ENCODE measurements at regions not wholly inside any gene's neighbourhood (a gene's known extent, or its start where the extent isn't known, plus 50 kb on each side); places are given as distances from the start of the nearest gene placed in this dataset.

DNA sequence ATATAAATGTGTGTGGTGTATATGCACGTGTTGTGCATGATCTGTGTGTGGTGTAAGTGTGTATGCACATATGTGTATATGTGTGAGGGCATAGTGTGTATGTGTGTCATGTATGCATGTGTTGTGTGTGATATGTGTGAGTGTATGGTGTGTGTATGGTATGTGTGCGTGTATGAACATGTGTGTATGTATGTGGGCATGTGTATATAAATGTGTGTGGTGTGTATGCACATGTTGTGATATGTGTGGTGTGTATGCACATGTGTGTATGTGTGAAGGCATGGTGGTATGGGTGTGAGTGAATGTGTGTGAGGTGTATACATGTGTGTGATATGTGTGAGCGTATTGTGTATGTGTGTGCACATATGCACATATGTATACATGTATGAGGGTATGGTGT lies 198.7 kb downstream of the RBFOX3 start:
- ATAC-seq (ENCODE audit: low FRiP score): no peak
- DNase-seq (ENCODE audit: low spot score): no peak
- TF ChIP-seq, protein P1, sequence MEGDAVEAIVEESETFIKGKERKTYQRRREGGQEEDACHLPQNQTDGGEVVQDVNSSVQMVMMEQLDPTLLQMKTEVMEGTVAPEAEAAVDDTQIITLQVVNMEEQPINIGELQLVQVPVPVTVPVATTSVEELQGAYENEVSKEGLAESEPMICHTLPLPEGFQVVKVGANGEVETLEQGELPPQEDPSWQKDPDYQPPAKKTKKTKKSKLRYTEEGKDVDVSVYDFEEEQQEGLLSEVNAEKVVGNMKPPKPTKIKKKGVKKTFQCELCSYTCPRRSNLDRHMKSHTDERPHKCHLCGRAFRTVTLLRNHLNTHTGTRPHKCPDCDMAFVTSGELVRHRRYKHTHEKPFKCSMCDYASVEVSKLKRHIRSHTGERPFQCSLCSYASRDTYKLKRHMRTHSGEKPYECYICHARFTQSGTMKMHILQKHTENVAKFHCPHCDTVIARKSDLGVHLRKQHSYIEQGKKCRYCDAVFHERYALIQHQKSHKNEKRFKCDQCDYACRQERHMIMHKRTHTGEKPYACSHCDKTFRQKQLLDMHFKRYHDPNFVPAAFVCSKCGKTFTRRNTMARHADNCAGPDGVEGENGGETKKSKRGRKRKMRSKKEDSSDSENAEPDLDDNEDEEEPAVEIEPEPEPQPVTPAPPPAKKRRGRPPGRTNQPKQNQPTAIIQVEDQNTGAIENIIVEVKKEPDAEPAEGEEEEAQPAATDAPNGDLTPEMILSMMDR (IDR thresholded peaks at IDR 0.05): no peak

DNA sequence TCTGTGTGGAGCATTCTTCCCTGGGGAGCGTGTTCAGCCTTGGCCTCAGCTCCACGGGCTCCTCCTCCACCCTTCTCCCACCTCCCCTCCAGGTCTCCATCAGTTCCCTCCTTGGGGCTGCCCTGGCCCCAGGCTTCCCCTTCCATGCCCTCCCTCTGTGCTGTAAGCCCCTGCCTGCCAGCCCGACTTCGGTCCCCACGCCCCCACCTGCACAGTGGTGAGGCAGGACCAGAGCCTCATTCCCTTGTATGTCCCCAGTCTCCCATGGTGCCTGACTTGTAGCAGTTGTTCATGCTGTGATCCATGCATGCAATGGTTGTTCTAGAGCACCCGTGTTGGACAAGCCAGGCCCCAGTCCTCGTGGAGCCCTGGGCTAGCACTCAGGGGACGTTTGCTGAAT lies 199.4 kb downstream of the RBFOX3 start:
- DNase-seq (ENCODE audit: low spot score) (no peak), ATAC-seq (ENCODE audit: low FRiP score) (no peak)
- TF ChIP-seq, protein P1 (IDR thresholded peaks at IDR 0.05): no peak

DNA sequence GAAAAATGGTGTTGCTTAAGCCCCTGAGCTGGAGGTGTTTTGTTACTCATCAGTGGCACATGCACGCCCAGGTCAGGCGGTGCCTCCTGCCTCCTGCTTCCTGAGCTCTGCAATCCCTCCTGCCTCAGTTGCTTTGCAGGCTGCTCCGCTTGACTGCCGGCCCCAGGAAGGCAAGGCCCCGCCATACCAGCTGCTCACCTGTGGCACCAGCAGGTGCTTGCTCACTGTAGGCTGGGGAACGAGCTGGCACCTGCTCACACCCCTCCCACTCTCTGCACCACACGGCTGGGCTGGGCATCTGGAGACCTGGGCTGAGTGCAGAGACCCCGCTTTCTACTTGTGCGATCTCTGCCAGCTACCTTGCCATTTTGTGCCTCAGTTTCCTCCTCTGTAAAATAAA lies 200.2 kb downstream of the RBFOX3 start:
- TF ChIP-seq, protein P1 (IDR thresholded peaks at IDR 0.05): no peak
- ATAC-seq (ENCODE audit: low FRiP score) (no peak), DNase-seq (ENCODE audit: low spot score) (no peak)

- DNase-seq (ENCODE audit: low spot score) (no peak), ATAC-seq (ENCODE audit: low FRiP score) (no peak)
- TF ChIP-seq, protein P1 (IDR thresholded peaks at IDR 0.05): no peak
These were observed 202.6 kb downstream of the RBFOX3 start for GRCh38 chr17:79408251-79408650.

DNA sequence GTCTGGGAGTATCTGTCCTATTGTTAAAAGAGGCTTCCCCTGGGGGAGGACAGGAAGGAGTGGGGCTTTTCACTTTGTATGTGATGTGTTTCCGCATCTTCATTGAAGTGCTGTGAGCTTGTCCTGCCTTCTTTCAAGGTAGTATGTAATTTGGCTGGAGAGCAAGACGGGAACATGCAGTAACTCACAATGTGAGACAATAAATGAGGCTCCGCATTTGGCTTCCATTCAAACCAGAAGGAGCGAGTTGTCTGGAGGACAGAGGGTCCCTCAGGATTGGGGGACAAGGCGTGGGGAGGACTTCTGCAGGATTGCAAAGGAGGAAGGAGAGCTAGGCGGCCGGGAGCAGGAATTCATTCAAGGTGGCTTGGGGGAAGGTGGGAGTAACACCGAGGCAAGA lies 203.5 kb downstream of the RBFOX3 start:
- TF ChIP-seq, protein P1 (IDR thresholded peaks at IDR 0.05): no peak
- DNase-seq (ENCODE audit: low spot score): no peak

GRCh38 chr17:79406316-79406715 lies 204.5 kb downstream of the RBFOX3 start:
- DNase-seq (ENCODE audit: low spot score): no peak
- no peak for ATAC-seq (ENCODE audit: low FRiP score)
- TF ChIP-seq, protein P1 (IDR thresholded peaks at IDR 0.05): no peak

More for the DNA sequence above, 203.5 kb downstream of the RBFOX3 start:
- ATAC-seq (ENCODE audit: low FRiP score): no peak

- DNase-seq (ENCODE audit: low spot score) (no peak), ATAC-seq (ENCODE audit: low FRiP score) (no peak)
- TF ChIP-seq, protein P1 (IDR thresholded peaks at IDR 0.05): no peak
These were observed 205.0 kb downstream of the RBFOX3 start for GRCh38 chr17:79405823-79406222.
